ENCODE measurements at regions not wholly inside any gene's neighbourhood (a gene's known extent, or its start where the extent isn't known, plus 50 kb on each side); places are given as distances from the start of the nearest gene placed in this dataset.

DNA sequence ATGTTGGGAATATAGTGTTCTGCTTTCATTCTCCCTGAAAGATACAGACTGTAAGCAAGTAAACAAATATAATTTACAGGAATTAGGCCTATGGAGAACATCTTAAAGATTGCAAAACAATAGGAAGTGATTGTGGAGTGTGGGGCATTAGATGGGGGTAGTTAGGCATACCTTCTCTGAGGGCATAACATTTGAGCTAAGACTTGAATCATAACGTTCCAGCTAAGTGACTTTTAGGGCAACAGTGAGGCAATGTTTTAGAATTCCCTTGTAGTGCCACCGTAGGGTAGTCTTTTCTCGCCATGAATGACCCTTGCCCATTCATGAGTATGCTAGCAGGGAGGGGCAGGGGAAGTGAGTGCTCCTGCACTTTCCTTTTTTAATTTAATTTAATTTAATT, 173.3 kb downstream of the SPATA31D1 start:
- DNase-seq = no peak

DNA sequence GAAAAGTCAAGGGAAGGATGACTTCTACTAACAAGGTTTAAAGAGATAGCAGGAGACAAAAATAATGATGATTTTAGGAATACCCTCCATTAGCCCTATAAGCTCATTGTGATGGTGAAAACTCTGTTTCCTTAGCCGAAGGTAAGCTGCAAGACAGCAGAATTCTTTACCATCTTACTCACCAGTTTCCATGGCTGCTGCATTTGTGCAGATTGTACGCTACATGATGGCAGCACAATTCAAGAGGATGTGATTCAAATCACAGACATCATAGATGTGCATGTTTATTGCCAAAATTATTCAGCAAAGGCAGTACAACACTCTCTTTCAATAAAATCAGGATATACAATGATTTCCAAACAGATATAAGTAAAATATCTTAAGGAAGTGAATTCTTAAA, 175.6 kb downstream of the SPATA31D1 start:
- no peak for DNase-seq

DNA sequence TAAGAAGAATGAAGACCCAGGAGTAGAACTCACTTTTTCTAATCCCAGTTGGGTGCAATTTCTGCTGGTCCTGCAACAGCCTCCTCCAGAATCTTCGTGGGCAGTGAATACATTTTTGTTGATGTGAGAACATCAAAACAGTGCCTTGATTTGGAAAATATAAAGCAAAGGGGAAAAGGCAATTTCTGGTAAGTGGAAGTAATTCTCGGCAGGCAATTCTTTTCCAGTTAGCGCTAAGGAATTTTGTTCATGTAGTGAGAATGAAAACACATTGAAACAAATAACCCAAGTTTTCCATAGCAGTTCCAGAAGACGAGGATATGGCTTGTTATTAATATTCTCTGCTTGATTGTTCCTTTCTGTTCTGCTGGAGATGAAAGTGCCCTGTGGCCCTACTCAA, 178.7 kb downstream of the SPATA31D1 start:
- DNase-seq = no peak

DNA sequence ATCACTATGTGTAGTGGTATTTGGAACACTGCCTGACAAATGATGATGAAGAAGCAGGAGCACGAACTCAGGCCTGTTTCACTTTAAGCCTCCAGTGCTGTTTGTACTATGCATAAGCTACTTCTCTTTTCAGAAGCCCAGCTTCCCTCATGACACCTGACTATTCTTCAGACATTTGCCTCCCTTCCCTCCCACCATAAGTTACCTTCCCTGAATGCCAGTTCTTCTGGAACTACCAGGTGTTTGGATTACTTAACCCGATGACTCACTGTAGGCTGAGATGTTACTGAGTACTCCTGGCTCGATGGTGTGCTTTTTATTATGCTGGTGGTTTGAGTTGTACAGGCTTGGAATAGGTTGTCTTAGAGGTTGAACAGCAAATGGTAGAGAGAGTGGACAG, 180.0 kb downstream of the SPATA31D1 start:
- peak; percentile 73 for DNase-seq

DNA sequence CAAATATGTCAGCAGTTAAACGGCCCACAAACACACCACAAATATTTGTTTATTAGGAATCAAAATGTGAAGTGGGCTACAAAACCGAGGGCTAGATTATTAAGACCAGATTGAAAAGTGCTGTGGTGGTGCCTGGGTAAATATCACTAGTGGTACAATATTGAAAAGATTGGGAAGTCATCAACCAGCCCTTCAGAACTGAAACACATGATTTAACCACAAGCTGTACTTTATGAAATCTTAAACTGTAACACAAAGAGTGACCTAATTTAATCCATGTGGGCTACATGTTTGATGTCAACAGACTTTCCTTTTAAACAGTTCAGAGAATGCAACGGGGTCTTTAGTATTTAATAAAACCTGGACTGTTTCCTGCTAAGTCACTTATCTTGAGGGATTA, 182.3 kb downstream of the SPATA31D1 start:
- DNase-seq = peak; percentile 33

DNA sequence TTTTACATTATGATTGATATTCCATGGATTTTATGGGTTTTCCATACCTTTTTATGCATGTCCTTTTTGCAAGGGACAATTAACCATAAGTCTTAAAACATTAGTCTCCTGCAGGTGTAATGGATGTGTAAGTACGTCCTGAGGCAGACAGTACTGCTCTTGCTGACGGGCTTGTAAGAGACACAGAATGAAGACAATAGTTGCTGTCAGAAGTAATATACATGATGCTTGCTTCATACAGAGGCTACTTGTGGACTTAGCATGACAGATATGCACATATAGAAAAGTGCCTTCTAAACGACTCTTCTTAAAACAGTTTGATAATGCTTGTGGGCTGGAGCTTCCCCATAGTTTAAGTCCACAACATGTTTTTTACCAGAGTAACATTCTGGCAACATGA, 182.7 kb downstream of the SPATA31D1 start:
- DNase-seq = peak; percentile 28

DNA sequence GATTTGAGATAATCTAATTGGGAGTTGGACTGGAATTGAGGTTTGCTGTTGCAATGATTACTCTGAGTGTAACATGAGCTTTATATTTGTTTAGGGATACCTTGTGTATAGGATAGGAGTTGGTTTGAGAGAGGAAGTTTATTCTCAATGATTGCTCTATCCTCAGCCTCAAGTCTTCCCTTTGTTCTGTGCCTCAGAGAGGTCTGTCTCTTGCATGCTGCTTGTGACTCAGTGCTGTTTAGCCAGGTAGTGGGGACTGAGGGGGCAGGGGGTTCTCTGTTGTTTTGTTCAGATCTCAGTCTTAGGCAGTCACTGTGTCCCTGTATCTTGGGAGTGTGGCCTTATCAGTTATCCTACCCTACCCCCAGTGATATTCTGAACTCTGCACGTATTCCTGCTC, 192.1 kb downstream of the SPATA31D1 start:
- no peak for DNase-seq

DNA sequence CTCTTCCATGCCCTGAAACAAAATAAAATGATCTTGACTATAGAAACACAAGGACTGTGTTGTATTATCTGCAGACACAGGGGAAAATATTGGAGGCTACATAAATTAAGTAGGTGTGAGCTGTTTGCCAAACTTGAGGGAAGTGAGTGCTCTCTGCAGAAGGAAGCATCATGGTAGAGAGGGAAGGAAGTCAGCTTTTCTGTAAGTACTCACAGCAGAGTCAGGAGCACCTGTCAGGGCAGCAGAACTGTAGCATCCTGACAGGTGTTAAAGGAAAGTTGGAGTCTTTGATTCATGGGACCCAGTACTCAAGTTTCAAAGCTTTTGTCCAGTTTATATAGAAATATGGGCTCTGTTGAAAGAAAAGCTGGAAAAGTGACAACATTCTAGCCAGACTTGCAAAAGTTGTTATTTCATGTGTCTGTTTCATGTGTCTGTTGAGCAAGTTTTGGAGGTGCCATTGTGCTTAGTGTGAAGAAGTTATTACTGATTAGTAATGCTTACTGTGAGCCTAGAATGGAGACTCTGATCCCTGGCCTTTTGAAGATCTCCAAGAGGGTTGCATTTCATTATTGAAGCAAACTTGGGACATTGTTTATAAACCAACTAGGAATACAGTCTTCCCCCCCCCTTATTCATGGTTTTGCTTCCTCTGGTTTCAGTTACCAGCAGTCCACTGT, 194.7 kb downstream of the SPATA31D1 start:
- peak; percentile 64 for DNase-seq

DNA sequence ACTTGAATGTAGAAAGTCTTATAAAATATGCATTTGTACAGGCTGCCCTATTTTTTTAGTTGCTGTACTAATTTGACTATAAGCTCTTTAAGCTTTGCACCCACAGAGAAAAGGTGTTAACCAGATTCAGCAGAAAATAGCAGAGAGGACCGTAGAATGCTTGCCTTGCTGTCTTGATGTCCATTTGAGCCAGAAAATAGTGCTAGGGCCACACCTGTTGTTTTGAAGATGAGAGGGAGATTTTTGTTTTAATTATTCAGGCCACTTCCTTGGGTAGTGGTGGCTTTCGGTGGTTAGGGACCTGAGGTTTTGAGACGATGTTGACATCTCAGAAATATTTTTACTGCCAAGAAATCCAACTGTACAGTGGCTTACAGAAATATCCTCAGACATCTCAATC, 196.0 kb downstream of the SPATA31D1 start:
- DNase-seq = peak; percentile 86

DNA sequence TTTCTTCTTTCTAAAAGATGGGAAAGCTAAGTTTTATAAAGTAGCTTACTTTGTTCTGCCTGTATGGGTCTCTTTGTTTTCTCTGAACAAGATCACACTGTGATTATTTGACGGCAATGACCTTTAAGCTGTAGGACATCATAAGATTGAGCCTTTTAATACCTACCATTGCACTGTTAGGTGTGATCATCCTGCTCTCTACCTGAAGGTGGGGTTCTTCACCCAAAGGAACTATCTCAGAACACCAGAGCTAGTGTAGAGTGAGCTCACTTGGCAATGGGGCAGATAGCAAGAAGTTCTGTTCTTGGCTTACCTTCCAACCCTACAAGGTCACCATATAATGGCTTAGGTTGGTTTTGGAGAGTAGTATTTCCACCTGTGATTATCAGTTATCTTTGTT, 200.2 kb downstream of the SPATA31D1 start:
- DNase-seq = no peak

DNA sequence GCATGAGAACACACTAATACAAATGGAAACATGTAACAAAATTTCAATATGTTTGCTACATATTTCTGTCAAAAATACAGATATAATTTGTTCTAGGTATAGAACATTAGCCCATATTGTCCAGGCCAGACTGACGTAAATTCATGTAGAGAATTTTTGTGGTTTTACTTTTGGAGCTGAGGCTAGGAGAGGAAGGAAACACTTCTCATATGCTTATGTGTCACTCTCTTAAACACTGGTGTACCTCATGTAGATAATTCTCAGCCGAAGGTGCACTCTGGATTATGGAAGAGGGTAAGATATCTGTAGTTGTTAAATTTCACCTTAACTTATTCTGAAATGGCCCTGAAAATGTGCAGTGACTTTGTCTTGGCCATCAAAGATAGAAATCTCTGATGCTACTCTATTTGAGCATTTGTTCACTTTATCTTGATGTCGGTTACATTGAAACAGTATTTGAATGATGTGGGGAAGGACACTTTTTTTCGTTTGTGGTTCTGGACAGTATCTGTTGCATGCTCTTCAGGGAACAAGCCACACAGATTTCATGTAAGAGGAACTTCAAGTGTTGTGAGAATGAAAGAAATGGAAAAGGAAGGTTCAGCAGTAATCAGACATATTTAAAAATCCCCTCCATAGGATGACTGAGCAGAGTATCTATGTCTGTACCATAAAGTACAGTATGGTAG, 202.7 kb downstream of the SPATA31D1 start:
- no peak for DNase-seq

DNA sequence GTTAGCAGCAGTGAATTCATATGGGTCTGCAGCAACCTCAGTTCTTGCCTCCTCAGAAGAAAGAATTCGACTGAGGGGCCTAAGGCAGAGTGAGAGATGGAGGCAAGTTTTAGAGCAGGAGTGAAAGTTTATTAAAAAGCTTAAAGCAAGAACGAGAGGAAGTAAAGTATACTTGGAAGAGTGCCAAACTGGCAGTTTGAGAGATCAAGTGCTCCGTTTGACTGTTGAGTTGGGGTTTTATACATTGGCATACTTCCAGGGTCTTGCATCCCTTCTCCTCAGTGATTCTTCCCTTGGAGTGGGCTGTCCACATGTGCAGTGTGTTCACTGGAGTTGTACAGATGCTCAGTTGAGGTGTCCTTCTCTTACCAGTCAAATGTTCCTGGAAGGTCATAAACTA, 203.6 kb downstream of the SPATA31D1 start:
- peak; percentile 63 for DNase-seq

DNA sequence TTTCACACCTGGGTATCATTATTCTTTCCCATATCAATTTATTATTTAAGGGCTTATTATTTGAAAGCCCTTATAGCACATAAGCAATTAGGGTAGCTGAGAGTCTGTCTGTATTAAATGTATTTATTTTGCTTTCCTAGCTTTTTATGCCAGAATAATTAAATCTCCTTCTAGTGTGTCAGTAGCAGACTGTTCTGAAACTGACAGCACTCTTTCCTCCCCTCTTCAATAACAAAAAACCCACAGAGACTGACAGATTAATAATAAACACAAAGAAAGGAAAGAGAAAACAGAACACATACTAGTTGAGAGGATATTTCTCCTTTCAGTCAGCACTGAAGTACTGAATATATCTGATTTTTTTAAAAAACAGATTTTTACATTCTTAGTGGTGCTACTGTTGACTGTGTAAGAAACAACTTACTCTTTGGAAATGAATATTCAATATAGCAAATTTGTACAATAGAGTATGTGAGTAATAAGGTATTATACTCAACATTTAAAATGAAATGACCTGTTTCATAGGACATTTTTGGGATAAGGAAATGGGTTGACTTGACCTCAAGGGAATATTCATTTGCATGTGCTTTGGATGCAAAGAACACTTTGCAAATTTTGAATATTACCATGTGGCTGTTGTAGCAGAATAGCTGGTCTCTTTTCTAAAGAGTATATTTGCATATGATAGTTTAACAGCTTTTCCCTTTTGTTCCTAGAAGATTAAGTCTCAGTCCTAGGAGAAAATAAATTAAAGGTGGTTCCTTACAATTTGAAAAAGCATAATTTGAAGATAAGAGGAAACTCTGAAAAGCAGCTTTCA, 208.3 kb downstream of the SPATA31D1 start:
- no peak for DNase-seq

DNA sequence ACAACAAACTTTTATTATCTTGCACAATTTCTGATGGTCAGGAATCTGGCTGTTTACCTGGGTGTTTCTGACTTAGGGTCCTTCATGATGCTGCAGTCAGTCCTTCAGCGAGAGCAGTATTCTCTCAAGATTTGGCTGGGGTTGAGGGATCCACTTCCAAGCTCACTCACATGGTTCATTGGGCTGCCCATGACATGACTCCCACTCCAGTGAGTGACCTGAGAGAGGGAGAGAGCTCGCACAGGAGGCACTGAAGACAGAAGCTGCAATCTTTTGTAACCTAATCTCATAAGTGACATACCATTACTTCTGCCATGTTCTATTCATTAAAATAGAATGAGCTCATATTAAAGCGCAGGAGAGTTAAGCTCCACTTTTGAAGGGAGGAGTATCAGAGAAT, 212.6 kb downstream of the SPATA31D1 start:
- no peak for DNase-seq

DNA sequence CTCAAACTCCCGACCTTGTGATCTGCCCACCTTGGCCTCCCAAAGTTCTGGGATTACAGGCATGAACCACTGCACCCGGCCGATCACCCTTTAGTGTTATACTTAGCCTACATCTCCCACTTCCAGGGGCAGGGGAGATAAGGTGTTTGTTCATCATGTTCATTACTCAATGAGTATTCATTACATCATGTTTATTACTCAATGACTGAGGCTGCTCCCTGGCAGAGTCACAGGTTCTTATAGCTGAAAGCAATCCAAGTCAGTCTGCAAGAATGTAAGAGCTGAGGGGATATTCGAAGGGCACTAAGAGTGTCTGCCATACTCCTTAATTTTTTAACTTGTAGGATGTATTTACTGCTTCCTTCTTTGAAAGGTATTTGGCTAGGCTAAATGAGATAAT, 214.2 kb downstream of the SPATA31D1 start:
- DNase-seq = no peak

DNA sequence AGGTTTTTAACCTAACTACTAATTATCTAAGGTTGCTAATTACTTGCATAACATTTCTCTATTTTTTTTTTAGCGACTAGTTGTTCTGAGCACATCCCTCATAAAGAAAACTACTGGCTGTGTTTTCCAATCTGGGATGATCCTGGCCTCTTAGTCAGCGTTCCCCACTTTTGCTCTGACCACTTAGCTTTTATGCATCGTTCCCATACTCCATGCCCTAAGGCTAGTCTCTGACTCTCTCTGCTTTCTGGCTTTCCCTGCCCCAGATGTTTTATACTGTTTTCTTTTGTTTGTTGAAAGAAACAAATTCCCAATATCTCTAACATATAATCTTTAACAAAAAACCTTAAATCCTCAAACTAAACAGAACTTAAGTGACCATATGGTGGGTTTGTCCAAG, 217.9 kb downstream of the SPATA31D1 start:
- DNase-seq = no peak

DNA sequence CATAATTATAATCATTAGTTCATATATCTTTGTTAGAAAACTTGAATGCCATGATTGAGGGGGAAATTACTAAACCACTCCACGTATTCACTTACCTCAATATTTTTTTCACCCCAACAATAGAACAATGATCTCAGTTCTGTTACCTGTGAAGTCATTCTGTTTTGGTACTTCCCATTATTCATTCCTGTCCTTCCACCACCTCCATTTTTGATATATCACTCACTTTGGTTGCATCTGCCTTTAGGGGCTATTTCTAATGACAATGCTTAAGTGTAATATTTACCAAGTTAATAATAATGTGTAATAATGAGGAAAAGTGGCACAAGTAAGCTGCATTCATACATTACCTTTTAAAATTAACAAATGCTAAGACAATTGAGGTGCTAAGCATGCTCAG, 218.4 kb downstream of the SPATA31D1 start:
- DNase-seq = no peak

DNA sequence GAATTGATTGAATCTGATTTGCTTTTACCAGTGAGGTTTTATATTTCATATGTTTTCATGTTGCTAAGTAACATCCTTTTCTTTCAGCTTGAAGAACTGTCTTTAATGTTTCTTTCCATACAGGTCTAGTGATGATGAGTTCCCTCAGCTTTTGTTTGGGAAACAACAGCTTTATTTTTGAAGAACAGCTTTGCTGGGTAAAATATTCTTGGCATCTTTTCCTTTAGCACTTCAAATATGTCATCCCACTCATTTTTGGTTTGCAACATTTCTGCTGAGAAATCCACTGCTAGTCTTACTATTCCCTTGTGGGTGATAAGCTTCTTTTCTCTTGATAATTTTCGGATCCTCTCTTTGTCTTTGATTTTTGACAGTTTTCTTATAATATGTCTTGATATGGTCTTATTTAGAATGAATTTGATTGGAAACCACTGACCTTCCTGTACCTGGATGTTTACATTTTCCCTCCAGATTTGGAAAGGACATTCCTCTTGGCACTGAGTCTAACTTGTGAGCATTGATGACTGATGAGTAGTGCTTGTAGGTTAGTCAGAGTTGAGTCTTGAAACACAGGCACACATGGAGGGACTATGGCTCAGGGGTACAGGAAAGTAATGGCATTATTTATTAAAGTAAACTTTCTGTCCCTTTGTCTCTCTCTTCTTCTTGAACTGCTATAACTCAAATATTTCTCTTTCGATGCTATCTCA, 220.3 kb downstream of the SPATA31D1 start:
- DNase-seq = no peak

DNA sequence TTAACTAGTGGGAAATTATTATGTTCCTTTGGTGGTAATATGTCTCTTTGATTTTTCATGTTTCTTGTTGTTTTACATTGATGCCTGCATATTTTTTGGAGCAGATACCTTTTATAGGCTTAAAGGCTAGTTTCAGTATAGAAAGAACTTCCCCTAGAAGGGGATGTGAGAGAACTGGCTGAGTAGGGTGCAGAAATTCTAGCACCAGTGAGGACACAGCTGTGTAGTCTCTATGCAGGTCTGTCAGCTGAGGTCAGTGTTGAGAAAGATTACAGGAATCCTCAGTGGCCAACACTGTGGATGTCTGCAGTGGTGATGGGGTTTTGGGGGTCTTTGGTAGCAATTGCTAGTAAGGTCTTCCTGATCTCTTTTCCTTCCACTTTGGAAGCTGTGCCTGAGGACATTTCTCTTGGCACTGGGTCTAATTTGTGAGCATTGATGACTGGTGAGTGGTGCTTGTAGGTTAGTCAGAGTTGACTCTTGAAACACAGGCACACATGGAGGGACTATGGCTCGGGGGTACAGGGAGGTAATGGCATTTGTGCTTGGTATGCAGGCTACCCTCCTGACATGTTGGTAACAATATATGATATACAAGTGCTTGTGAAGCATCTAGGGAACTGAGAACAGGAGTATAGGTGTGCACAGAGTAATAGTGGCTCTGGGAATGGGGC, 221.4 kb downstream of the SPATA31D1 start:
- peak; percentile 67 for DNase-seq

DNA sequence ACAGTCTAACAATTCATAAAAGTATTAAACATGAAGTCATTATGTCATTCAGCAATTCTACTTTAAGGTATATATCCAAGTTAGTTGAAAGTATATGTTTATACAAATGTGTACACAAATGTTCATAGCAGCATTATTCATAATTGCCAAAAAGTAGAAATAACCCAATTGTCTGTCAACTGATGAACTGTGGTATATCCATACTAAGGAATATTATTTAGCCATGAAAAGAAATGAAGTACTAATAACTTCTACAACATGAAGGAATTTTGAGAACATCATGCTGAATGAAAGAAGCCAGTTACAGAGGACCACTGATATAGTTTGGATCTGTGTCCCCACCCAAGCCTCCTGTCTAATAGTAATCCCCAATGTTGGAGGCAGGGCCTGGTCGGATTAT, 224.3 kb downstream of the SPATA31D1 start:
- DNase-seq = no peak

DNA sequence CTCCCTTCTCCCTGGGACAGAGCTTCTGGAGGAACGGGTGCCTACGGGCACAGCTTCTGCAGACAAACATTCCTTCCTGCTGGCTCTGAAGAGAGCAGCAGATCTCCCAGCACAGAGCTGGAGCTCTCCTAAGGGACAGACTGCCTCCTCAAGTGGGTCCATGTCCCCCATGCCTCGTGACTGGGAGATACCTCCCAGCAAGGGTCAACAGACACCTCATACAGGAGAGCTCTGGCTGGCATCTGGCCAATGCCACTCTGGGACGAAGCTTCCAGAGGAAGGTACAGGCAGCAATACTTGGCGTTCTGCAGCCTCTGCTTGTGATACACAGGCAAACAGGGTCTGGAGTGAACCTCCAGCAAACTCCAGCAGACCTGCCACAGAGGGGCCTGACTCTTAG, 227.9 kb downstream of the SPATA31D1 start:
- no peak for DNase-seq

DNA sequence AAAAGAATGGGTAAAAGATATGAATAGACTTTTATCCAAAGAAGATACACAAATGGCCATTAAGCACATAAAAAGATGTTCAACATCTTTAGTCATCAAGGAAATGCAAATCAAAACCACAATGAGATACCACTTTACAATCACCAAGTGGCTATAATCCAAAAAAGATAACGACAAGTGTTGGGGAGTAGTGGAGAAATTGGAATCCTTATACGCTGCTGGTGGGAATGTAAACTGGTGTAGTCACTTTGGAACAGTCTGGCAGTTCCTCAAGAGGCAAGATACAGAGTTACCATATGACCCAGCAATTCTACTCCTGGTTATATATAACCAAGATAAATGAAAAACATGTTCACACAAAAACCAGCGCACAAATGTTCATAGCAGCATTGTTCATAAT, 234.9 kb downstream of the SPATA31D1 start:
- DNase-seq = no peak

DNA sequence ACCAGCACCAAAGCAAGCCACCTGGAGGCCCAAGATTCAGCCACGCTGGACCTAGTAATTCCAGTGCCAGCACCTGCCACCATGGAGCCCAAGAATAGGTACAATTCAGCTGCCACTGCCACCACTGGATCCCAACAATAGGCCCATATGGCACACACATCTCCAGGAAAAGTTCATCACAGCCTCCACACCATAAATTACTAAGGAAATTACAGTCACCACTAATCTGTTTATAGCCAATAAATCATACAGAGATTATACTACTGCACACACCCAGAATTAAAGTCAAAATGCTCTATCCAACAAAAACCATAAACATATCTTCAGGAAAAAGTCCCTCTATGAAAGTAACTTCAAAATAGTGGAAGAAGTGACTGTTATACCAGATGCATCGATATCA, 242.8 kb downstream of the SPATA31D1 start:
- DNase-seq = no peak
